Left lung (tissue), 4 donors: ENCODE measurements at regions not wholly inside any gene's neighbourhood (a gene's known extent, or its start where the extent isn't known, plus 50 kb on each side); places are given as distances from the start of the nearest gene placed in this dataset.

Source experiments
- ATAC-seq: fragments of 200-7000 bp; cut with Tn5 transposase; one replicate; pipeline ENCODE4 v1.9.1; 2020; ENCODE audit warnings: moderate library complexity
- DNase-seq, 4 donors: peaks; one replicate each; pipeline ENCODE4 v3.0.0-alpha.2; 2013 to 2020
- H3K27ac ChIP-seq, 2 donors: fragments of 200-600 bp; sonication (generic) in 1 of 2; one replicate each; pipeline versions ENCODE4 v1.5.0 to v1.8.0; 2020 to 2021
- H3K27me3 ChIP-seq, 2 donors: fragments of 200-600 bp; sonication (generic) in 1 of 2; one replicate each; pipeline versions ENCODE4 v1.5.0 to v1.8.0; 2020 to 2021
- H3K36me3 ChIP-seq, 2 donors: fragments of 200-600 bp; sonication (generic) in 1 of 2; one replicate each; pipeline versions ENCODE4 v1.5.0 to v1.8.0; 2020 to 2021
- H3K4me1 ChIP-seq, 2 donors: fragments of 200-600 bp; one replicate each; pipeline ENCODE4 v1.8.0; 2021
- H3K4me3 ChIP-seq, 2 donors: fragments of 200-600 bp; sonication (generic) in 1 of 2; one replicate each; pipeline versions ENCODE4 v1.5.0 to v1.8.0; 2020 to 2021; ENCODE audit warnings: mild to moderate bottlenecking in 1 of 2
- H3K9me3 ChIP-seq, 2 donors: fragments of 200-600 bp; sonication (generic) in 1 of 2; one replicate each; pipeline versions ENCODE4 v1.5.0 to v1.8.0; 2020 to 2021
- intact Hi-C, 2 donors: fragments of 100-400 bp; cut with DNase I; formaldehyde crosslinking; loops; one replicate each; pipeline versions ENCODE4 v1.11.2 to v1.14.2; 2022
- TF ChIP-seq, protein P1 (sequence below), 2 donors: fragments of 200-600 bp; sonication (generic) in 1 of 2; IDR thresholded peaks; one replicate each; pipeline versions ENCODE4 v1.5.0 to v1.8.0; 2021; ENCODE audit warnings: antibody characterized with exemption in 2 of 2
- donor health status: DM: no; HTN: yes; CAD: no.
- donor health status: DM: no; HTN: no; CAD: no.

DNA sequence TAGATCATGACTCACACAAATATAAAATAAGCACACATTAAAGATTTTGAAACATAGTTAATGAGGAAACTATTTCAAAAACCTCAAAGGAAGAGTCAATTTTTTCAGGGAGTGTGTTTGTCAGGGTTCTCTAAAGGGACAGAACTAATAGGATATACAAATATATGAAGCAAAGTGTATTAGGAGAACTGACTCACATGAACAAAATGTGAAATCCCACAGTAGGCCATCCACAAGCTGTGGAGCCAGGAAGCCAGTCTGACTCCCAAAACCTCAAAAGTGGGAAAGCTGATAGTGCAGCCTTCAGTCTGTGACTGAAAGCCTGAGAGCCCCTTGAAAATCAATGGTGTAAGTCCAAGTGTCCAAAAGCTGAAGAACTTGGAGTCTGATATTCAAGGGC lies 898.0 kb upstream of the EYS start:
- no peak for ATAC-seq

DNA sequence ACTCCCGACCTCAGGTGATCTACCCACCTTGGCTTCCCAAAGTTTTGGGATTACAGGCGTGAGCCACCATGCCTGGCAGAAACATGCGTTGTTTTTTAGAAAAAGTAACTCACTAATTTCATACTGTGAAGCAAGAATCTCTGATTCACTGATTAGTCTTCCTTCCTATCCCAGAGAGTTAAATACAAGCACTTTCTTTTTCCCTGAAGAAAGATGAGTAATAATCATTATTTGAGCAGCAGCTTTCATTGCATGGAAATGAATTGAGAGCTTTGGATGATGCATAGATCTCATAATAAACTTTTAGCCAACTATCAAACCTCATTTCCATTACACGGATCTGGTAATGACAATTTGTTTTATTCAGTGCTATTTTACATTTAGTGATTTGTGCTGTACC lies 892.5 kb upstream of the EYS start:
- TF ChIP-seq, protein P1, sequence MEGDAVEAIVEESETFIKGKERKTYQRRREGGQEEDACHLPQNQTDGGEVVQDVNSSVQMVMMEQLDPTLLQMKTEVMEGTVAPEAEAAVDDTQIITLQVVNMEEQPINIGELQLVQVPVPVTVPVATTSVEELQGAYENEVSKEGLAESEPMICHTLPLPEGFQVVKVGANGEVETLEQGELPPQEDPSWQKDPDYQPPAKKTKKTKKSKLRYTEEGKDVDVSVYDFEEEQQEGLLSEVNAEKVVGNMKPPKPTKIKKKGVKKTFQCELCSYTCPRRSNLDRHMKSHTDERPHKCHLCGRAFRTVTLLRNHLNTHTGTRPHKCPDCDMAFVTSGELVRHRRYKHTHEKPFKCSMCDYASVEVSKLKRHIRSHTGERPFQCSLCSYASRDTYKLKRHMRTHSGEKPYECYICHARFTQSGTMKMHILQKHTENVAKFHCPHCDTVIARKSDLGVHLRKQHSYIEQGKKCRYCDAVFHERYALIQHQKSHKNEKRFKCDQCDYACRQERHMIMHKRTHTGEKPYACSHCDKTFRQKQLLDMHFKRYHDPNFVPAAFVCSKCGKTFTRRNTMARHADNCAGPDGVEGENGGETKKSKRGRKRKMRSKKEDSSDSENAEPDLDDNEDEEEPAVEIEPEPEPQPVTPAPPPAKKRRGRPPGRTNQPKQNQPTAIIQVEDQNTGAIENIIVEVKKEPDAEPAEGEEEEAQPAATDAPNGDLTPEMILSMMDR (IDR thresholded peaks at IDR 0.05): no peak
- no peak for DNase-seq
- no peak overlapping the region for H3K27ac ChIP-seq

More for the DNA sequence above, 898.0 kb upstream of the EYS start:
- Histone ChIP-seq H3K9me3 (peaks cover 0 to 14% of the 10 kb centered on the region in 2 donors), H3K4me1 (no peaks in the 10 kb centered on the region), H3K27ac (no peak overlapping the region), H3K36me3 (no peaks in the 10 kb centered on the region), H3K27me3 (no peaks in the 10 kb centered on the region), H3K4me3 (no peak overlapping the region)
- intact Hi-C loops: no loop called here
- TF ChIP-seq, protein P1 (IDR thresholded peaks at IDR 0.05): no peak
- DNase-seq: no peak

DNA sequence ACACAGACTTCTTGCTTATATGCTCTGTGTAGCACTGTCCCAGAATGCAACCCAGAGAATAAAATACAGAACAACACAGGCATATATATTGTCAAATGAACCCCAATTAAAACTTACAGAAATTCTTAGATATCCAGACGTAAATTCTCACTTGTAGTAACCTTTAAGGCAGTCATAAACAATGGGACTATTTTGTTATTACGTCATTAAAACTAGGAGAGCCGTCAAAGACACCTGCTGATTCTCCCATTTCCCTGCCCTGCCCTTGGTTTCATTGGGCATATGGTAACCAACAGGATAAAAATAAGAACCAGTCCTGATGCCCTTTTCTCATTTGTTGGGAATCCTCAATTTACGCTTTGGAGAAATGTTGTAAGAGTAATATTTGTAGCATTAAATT lies 871.3 kb upstream of the EYS start:
- H3K36me3 ChIP-seq: no peaks in the 10 kb centered on the region
- ATAC-seq (no peak), DNase-seq (no peak)
- TF ChIP-seq, protein P1 (IDR thresholded peaks at IDR 0.05): no peak
- no peaks in the 10 kb centered on the region for H3K27me3 ChIP-seq
- intact Hi-C loops: no loop called here
- no peaks in the 10 kb centered on the region for H3K9me3 ChIP-seq
- no peak overlapping the region for H3K27ac ChIP-seq
- no peaks in the 10 kb centered on the region for H3K4me1 ChIP-seq
- no peak overlapping the region for H3K4me3 ChIP-seq

More for the DNA sequence above, 892.5 kb upstream of the EYS start:
- peaks cover 0 to 13% of the 10 kb centered on the region in 2 donors for H3K9me3 ChIP-seq
- no peaks in the 10 kb centered on the region for H3K27me3 ChIP-seq
- H3K36me3 ChIP-seq: no peaks in the 10 kb centered on the region
- no peaks in the 10 kb centered on the region for H3K4me1 ChIP-seq
- ATAC-seq: no peak
- intact Hi-C loops: no loop called here
- no peak overlapping the region for H3K4me3 ChIP-seq

DNA sequence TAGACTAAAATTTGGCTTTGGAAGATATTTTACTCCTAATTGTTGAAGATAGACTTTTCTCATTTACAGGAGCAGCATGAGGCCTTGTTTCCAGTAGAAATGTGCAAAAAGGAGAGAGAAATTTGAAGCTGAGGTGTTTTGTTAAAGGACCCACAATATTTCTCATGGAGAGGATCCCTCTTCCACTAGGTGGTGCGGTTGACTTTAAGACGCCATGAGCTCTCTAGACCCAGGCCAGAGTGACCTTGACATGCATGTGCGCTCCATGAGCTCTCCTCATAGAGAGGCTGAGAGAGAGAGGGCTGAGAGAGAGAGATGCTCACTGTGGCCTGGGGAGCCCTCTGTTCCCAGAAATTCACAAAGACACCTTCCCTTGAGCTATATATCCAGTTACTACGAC lies 861.2 kb upstream of the EYS start:
- Histone ChIP-seq H3K4me3 (no peak overlapping the region), H3K4me1 (no peaks in the 10 kb centered on the region), H3K27me3 (no peaks in the 10 kb centered on the region), H3K9me3 (peaks cover 0 to 14% of the 10 kb centered on the region in 2 donors), H3K27ac (no peak overlapping the region), H3K36me3 (no peaks in the 10 kb centered on the region)
- intact Hi-C loops: no loop called here
- no peak for ATAC-seq
- TF ChIP-seq, protein P1 (IDR thresholded peaks at IDR 0.05): no peak
- DNase-seq: no peak

DNA sequence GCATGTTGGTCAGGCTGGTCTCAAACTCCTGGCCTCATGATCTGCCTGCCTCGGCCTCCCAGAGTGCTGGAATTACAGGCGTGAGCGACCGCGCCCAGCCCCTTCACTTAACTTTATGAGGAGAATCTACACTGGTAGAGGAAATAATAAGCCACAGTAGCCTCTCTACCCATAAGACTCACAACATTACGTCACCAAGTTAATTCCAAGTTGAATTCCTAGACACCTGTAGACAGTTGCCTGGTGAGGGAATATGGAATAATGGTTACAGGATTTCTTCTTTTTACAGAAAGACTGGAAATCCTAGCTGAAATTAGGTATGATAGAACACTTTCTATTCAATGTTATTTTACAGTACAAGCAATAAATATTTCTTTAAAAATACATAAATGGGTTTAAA lies 854.5 kb upstream of the EYS start:
- TF ChIP-seq, protein P1 (IDR thresholded peaks at IDR 0.05): no peak
- no peak for ATAC-seq
- peaks cover 0 to 19% of the 10 kb centered on the region in 2 donors for H3K9me3 ChIP-seq
- no peaks in the 10 kb centered on the region for H3K36me3 ChIP-seq
- H3K27ac ChIP-seq: no peak overlapping the region
- H3K4me3 ChIP-seq: no peak overlapping the region
- H3K4me1 ChIP-seq: no peaks in the 10 kb centered on the region
- intact Hi-C loops: no loop called here
- H3K27me3 ChIP-seq: no peaks in the 10 kb centered on the region
- DNase-seq: peak in 1 of 4 donors; percentile 36
